ENCODE measurements at regions not wholly inside any gene's neighbourhood (a gene's known extent, or its start where the extent isn't known, plus 50 kb on each side); places are given as distances from the start of the nearest gene placed in this dataset.

- Histone ChIP-seq H3K79me2 (ENCODE audit: insufficient read depth, low read length) (no peaks in the 10 kb centered on the region), H3K4me2 (ENCODE audit: low read length) (no peak overlapping the region), H3K9ac (ENCODE audit: low read length) (no peak overlapping the region), H3K27me3 (ENCODE audit: insufficient read depth, low read length) (no peaks in the 10 kb centered on the region), H2AFZ (ENCODE audit: low read depth, low read length, poor library complexity, severe bottlenecking) (no peak overlapping the region), H3K9me3 (ENCODE audit: control insufficient read depth in 1 of 2, insufficient read depth in 1 of 2, low read depth in 1 of 2, low read length in 2 of 2) (no peaks in the 10 kb centered on the region), H4K20me1 (ENCODE audit: insufficient read depth) (no peaks in the 10 kb centered on the region), H3K27ac (ENCODE audit: low read depth, low read length) (no peak overlapping the region), H3K4me1 (ENCODE audit: control insufficient read depth in 1 of 2, insufficient read depth in 2 of 2, low read length in 2 of 2) (no peaks in the 10 kb centered on the region), H3K4me3 (replicated peaks in 1 of 2; ENCODE audit: low read depth in 1 of 2, low read length in 2 of 2) (no peak overlapping the region), H3K9me2 (ENCODE audit: insufficient read depth) (no peaks in the 10 kb centered on the region), H3K36me3 (ENCODE audit: control insufficient read depth in 1 of 2, insufficient read depth in 2 of 2, low read length in 2 of 2) (no peaks in the 10 kb centered on the region)
- no TSS peak for BruUV-seq (replicated peaks)
- POLR2A ChIA-PET = no interaction called here
- RAD21 ChIA-PET (ENCODE audit: low non-redundant PET in 1 of 2, low total read pairs in 2 of 2, uncharacterized antibody in 2 of 2, unreplicated experiment in 2 of 2) = no interaction called here
- TF ChIP-seq, protein P1, sequence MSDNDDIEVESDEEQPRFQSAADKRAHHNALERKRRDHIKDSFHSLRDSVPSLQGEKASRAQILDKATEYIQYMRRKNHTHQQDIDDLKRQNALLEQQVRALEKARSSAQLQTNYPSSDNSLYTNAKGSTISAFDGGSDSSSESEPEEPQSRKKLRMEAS (IDR thresholded peaks at IDR 0.05) = no peak
- TF ChIP-seq RAD21 (IDR thresholded peaks at IDR 0.05; ENCODE audit: low read depth) (no peak), POLR2A (IDR thresholded peaks at IDR 0.05; ENCODE audit: borderline replicate concordance, extremely low read depth, insufficient read depth, insufficient read length) (no peak)
- no peak for DNase-seq (ENCODE audit: low read depth, low spot score)
- intact Hi-C loops (cut with micrococcal nuclease) = no loop called here
- CTCF ChIA-PET = no interaction called here
- ATAC-seq = no peak
Observed at GRCh38 chr1:74913978-74914377, 181.0 kb downstream of the TYW3 start.

DNA sequence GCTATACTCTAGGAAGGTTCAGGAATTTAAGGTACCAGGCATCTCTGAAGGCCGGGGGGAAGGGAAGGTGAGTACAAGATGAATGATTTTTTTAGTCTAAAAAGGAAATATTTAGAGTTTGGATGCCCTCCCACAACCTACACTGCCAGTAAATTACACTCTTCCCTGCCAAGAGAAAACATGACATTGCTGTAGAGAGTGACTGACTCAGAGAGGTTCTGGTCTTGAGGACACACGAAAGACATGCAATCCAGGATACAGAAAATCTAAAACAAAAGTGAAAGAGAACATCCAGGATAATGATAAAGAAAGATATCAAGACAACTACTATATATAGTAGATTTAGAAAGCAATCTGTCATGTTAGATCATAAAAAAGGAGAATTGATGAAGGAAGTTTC is 200.5 kb downstream of the TYW3 start:
- TF ChIP-seq EZH2phosphoT487 (IDR thresholded peaks at IDR 0.05; ENCODE audit: borderline replicate concordance) = no peak
- no peak for TF ChIP-seq SIN3A (IDR thresholded peaks at IDR 0.05; ENCODE audit: low read depth)
- no peak for TF ChIP-seq JUND (IDR thresholded peaks at IDR 0.05)
- POLR2A ChIA-PET = no interaction called here
- no TSS peak for BruUV-seq (replicated peaks)
- Histone ChIP-seq H3K27ac (ENCODE audit: low read depth, low read length) (no peak overlapping the region), H3K4me1 (ENCODE audit: control insufficient read depth in 1 of 2, insufficient read depth in 2 of 2, low read length in 2 of 2) (no peaks in the 10 kb centered on the region), H3K4me3 (replicated peaks in 1 of 2; ENCODE audit: low read depth in 1 of 2, low read length in 2 of 2) (no peak overlapping the region), H3K9ac (ENCODE audit: low read length) (no peak overlapping the region), H4K20me1 (ENCODE audit: insufficient read depth) (no peaks in the 10 kb centered on the region), H3K9me2 (ENCODE audit: insufficient read depth) (no peaks in the 10 kb centered on the region), H3K4me2 (ENCODE audit: low read length) (no peak overlapping the region), H2AFZ (ENCODE audit: low read depth, low read length, poor library complexity, severe bottlenecking) (no peak overlapping the region), H3K36me3 (ENCODE audit: control insufficient read depth in 1 of 2, insufficient read depth in 2 of 2, low read length in 2 of 2) (no peaks in the 10 kb centered on the region), H3K27me3 (ENCODE audit: insufficient read depth, low read length) (peaks cover 20% of the 10 kb centered on the region; the same call in 1 of the 2 replicates), H3K79me2 (ENCODE audit: insufficient read depth, low read length) (no peaks in the 10 kb centered on the region), H3K9me3 (ENCODE audit: control insufficient read depth in 1 of 2, insufficient read depth in 1 of 2, low read depth in 1 of 2, low read length in 2 of 2) (no peaks in the 10 kb centered on the region)
- intact Hi-C loops (cut with micrococcal nuclease) = no loop called here
- DNase-seq (ENCODE audit: low read depth, low spot score) (no peak), ATAC-seq (no peak)
- RAD21 ChIA-PET (ENCODE audit: low non-redundant PET in 1 of 2, low total read pairs in 2 of 2, uncharacterized antibody in 2 of 2, unreplicated experiment in 2 of 2) = no interaction called here
- CTCF ChIA-PET = no interaction called here

Measured in HCT116 (cell line).